Occipital lobe (tissue), 1 donor: ENCODE measurements at regions not wholly inside any gene's neighbourhood (a gene's known extent, or its start where the extent isn't known, plus 50 kb on each side); places are given as distances from the start of the nearest gene placed in this dataset.

Experiments used
- DNase-seq: peaks from one replicate; lab custom pipeline; 2025; lab: John Stamatoyannopoulos, UW

DNA sequence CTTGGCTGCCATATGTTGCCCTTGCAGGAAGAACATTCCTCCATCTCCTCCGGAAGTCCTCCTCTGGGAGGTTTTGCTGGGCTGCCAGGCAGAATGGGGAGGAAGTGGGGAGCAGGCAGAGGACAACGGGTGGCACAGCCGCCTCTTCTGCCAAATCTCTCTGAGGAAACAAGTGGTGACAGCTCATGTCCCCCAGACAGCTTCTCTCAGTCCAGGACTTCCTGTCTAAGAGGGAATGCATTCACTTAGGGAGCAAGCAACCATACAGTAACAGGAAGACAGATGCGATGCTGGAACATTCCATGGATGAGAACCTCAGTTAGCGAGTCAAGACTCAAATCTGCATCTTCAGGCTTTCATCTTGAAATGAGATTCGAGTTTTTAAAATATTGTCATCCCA, 701.0 kb downstream of the SEMA5A start:
- DNase-seq: no peak

DNA sequence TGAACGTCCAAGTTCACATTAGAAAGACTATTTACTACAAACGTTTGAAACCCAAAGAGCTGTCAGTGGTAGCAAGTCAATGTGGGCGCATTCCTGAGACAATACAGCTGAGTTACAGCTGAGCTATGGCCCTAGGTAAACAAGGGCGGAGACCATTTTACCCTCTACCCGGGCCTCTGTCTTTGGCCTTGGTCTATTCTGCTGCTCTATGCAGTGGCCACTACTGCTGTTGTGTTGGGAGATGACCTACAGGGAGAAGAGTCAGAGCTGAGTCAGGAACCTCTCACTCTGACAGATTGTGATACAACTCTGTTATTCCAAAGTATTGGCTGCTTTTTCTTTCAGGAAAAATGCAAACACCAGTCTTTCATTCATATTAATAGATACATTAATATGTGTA, 700.6 kb downstream of the SEMA5A start:
- DNase-seq: no peak

DNA sequence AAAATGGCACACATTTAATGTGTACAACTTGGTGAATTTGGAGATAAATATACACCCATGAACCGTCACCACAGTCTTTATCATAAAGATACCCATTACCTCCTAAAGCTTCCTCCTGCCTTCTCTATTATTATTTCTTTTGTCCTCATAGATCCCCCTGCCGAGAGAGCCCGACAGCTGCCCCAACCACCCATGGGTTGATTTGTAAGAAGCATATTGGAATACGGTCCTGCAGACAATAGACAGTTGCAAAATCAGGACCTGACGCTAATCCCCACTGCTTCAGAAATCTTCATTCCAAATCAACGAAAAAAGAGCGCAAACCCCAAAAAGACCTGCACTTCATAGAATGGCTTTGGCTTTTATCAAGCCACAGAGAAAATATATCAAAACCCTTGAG, 697.5 kb downstream of the SEMA5A start:
- DNase-seq: no peak

DNA sequence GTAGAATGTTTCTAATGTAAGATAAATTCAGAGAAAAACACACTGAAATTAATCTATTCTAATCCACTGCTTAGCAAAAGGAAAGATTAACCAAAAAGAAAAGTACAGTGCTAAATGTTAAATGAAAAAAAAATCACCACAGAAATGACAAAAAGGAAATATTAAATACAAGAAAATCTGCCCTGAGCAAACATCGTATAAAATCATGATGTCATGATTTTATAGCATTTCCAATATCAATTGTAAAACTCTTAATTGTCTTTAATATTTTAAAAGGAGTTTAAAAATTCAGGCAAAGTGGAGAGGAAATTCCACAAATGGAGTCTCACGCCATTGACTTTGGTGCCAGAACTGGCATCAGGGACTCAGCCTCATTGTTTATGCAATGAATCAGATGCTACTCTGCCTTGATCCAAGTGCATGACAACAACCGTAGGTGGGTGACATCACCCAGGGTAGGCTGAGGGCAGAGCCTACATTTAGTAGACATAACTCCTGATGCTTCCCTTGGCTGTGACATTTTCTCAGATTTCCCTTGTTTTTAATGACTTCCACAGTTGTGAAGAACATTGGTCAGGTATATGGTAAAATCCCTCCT, 696.8 kb downstream of the SEMA5A start:
- no peak for DNase-seq

DNA sequence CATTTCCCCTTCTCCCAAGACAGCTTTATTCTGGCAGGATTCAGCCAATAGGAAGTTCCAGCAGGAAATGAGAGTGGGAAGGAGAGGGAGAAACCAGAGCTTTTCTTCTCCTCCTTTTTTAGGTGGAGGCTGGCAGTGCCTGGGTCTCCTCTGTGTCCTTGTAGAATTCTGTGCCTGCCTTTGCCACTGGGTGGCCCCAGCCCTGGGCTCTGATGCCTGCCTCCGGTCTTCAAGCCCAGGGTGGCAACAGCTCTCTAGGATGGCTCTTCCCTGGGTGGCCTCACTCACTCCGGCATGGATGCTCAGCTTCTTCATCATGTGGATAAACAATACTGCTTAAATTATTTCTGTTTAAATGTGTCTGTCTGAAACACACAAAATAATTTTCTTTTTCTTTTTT, 694.8 kb downstream of the SEMA5A start:
- DNase-seq: no peak

DNA sequence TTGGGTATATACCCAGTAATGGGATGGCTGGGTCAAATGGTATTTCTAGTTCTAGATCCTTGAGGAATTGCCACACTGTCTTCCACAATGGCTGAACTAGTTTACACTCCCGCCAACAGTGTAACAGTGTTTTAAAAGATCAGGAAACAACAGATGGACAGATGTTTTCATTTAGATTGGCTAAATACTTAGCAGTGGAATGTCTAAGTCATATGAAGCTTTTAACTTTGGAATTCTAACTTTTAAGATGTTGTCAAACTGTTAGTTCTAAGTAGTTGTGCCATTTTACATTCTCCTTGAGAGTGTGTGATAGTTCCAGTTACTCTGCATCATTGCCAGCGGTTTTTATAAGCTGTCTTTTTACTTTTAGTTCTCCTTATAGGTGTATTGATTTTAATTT, 688.8 kb downstream of the SEMA5A start:
- no peak for DNase-seq

DNA sequence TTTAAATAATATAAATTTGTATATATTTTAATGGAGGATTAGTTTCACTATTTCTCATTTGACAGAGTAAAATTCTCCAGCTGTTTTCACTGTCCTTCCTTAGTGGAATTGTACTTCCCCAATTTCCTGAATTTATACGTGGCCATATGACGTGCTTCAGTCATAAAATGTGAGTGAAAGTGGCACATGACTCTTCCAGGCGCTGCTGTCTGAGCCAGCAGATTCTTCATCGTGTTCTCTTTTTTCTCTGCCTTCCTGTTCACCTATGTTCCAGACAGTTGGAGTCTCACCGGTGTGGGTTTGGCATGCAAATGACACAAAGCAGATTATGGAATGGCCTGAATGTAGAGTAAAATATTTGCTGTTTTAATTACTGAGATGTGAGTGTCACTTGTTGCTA, 684.1 kb downstream of the SEMA5A start:
- DNase-seq: no peak

DNA sequence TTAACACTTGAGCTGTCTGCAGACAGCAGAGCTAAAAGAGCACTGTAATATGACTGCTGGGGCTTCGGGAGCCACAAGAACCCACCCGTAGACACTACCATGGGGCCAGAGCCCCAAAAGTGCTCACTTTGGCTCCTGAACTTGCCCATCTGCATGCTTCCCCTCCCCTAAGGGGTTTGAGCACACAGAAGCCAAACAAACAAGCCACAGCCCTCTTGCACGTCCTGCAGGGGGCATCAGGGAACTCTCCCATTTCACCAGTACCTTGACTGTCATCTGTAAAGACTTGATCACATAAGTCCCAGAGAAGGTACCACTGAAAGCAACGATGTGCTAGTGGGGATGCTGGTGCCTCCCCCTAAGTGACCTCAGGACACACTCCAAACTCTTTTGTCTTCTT, 681.8 kb downstream of the SEMA5A start:
- no peak for DNase-seq

DNA sequence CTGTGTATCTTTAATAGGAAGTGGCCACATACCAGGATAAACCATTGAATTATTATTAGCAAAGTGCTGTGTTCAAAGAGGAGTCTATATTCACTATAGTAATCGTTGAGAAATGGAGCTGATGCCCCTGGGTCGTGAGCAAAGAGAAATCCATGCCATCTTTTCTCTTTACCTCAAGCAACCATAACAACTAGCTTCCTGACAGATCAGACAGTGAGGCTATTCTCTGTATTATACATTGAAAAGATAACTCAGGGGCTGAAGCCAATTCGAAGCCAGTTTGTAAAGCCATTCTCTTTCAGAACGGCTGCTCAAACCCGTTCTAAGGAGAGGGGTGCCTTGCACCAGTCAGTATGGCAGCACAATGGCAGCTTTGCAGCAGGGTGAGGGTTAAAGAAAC, 680.6 kb downstream of the SEMA5A start:
- no peak for DNase-seq

DNA sequence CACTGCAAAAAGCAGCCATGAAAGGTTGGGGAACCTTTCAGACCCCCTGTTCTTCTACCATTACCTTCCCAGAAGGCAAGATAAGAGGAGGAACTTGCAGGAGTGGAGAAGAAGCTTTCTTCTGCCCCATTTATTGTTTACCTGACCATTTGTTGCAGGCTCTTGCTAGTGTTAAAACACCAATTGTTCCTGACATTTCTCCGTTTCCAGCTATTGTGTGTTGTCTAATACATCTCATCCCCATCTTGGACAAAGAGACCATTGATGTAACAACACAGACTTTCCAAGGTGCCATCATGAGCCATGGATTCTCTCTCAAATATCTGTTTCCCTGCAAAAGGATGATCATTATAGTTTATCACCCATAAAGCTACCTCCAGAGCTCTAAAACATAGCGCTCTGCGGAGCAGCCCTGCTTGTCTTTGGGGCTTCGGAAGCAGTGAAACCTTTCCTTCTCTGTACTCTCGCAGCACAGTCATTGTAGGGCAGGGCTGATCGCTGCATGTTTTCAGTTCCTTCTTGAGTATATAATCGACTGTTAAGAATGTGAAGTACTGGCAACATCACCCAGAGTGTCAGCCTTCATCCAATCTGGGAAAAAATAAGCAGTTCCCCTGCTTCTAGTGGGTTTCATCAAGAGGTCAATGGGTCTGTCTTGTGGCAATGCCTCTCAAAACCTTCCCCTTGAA, 680.0 kb downstream of the SEMA5A start:
- no peak for DNase-seq

DNA sequence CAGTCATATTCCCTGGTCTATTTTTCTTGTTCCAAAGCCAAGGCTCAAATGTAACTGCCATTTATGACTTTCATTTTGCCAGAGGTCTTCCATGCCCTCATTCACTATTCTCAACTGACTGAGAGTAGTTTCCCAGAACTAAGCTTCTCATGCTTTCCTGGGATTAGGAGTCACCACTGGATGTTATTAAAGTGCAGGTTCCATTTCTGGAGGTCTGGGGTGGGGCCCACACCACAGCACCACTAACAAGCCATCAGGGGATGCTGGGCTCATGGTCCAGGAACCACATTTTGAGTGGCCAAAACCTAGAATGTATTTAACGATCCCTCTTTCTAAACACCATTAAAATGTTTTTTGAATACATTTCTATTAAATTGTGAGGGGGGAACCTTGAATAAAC, 677.6 kb downstream of the SEMA5A start:
- no peak for DNase-seq

DNA sequence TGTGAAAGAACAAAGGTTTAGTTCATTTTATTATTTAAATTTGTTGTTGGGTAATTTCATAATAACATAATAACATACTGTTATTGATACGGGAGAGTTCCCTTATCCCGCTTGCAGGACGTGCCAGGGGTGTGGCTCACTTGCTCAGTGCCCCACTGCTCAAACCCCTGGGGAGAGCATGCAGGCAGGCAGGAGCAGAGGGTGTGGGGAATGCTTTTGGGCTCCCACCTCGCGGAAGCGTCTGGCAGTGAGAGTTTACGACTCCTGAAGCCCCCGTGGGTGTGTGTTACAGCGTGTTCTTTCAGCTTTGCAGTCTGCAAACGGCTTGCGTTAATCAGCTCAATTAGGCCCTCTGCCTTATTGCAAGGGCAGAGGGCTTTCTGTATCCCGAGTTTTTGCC, 675.9 kb downstream of the SEMA5A start:
- no peak for DNase-seq

DNA sequence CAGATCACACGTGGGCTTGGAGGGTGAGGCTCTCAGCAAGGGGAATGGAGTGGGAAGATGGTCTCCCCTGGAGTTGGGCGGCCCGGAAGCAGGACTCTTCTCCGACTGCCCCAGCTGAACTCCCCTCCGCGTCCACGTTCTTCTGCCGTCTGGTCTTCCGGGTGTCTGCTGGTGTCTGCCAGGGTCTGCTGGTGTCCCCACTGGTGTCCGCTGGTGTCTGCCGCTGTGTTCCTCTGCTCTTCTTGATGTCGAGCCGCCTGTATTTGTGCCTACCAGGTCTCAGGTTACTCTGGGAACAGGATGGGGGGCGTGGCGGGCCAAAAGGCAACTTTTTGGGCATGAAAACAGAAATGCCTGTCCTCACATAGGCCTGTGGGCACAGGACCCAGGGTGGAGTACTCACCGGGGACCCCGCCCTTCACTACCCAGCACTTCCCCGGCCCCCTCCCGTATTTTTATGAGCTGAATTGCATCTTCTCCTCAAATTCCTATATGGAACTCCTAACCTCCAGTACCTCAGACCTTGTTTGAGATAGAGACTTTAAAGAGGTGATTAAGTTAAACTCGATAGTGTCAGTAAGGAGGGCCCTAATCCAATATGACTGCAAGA, 675.4 kb downstream of the SEMA5A start:
- DNase-seq: no peak

DNA sequence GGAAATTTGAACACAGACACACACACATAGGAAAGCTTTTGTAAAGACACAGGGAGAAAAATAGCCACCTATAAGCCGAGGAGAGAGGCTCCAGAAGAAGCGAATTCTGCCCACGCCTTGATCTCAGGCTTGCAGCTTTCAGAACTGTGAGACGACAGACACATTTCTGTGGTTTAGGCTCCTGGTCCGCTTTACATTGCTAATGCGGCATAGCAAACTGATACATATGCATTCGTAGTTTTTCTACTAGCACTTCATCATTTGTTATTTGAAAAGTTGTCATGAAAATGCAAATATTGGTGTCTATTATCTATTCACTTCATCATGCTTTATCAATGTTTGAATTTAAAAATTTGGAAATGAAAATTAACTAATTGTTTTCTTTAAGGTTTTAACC, 674.9 kb downstream of the SEMA5A start:
- DNase-seq: no peak

DNA sequence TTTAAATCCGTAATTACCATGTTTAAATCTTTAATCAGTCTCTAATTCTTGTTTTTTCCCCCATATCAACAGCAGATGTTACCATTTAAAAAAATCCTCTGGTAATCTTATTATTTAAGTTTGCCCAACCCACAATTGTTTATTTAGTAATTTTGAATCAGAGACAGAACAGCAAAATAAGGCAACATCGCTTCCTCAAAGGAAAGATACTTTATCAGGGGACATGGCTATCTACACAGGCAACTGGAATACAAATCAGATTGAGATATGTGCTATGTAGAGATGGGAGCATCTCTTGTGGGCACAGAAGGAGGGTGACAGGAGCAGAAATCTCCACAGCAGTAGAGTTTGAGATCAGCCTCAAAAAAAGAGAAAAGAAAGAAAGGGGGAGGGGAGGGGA, 674.4 kb downstream of the SEMA5A start:
- DNase-seq: no peak

DNA sequence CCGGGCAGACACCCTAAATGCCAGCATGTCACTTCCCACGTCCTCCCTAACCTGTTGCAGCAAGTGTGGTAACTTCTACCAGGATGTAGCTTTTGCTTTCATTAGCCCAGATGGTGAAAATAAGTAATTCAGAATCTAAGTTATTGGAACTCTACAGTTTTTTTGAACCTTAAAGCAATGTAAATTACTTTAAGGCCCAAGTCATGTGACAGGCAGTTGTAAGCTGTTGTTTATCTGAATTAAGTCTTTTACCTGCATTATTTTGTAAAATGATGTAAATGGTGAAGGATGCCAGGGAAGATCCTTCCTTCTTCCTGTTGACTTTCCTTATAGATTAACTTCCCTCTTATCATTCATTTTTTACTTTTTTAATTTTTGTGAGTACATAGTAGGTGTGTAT, 670.2 kb downstream of the SEMA5A start:
- no peak for DNase-seq

DNA sequence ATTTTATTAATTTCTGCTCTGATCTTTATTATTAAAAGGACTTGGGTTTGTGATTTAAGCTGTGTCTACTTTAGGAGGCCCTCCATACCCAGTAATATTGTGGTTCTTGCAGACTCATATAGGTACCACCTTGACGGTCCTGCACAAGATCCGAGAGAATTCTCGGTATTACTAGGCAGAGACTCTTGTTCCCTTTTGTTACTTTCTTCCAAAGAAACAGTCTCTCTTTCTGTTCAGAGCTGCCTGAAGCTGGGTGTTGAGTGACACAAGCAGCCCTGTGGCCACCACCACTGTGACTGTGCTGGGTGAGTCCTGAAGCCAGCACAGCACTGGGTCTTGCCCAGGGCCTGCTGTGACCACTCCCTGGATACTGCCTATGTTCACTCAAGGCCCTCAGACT, 666.6 kb downstream of the SEMA5A start:
- DNase-seq: no peak

DNA sequence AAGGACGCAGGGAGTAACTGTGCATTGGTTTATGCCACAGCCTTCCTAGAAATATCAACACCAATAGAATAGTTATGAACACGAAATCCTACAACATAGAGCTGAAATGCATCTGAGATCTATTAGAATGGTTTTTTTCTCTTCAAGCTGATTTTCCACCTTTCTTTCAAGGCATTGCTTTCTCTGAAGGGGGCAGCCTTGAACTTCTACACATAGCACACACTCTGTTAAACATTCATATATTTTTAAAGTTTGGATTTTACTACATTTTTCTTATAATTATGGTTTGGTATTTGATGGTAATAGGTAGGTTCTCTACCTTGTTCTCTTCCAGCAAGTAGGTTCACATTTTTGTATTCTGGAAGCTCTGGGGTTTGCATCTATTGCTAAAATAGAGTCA, 661.8 kb downstream of the SEMA5A start:
- no peak for DNase-seq

DNA sequence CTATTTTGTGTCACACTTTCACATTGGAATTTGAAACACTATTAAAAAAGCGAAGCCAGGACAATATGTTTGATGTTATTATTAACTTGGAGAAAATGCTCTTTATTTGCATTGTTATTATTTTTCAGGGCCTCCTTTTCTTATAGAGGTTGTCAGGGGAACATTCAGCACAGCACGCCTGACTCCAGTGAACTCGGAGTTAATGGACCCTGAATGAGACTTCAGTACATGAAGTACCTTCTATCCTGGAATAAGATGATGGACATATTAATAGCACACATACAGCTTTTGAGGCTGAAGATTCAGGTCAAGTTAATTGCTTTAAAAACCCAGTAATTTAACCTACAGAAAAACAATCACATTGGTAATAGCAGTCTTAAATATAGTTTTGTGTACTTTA, 652.9 kb downstream of the SEMA5A start:
- DNase-seq: no peak

DNA sequence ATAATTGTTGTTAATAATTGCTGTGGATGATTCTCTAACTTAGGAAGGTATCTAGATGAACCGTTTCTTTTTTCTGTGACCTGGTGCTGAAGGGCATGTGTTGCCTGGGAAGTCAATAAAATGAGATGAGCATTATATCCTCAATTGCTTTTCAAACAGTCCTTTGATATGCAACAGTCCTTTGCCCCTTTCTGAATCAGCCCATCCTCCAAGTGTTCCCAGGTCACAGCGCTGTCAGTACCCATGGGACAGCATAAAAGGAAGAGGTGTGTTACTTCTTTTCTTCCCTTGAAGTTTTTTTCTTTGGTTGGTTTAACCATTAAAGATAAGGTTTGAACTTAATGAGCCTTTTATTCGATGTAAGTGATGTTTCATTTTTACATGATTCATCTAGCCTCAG, 651.8 kb downstream of the SEMA5A start:
- DNase-seq: no peak

DNA sequence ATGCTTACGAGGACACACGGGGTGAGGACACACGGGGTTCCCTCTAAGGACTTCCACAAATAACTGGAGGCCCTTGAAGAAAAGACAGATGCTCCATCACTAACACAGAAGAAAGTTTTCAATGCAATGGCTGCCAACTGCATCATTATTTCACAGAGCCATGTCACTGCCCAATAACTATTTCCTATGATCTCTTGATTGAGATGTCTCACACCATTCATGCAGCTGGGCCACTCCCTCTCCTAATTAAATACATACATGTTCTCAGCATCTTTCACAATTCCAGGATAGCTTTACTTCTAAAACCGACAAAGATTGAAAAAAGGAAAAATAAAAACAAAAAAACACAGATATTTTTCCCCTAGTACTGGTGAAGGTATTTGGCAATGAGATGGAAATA, 650.8 kb downstream of the SEMA5A start:
- no peak for DNase-seq

DNA sequence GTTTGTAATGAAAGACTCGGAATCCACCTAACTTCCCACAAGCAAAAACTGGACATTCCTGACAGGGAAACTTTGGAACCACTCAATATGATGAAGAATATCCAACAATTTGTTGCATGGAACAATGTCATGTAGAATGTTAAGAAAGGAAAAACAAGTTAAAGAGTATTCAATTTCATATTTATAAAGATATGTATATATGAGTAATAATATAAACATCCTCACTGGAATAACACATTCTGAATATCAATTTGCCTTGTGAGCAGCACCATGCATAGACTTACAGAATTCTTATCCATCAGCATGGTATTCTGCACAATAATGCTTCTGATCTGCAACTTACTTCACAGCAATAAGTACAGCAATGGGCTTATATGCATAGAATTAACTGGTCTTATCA, 650.3 kb downstream of the SEMA5A start:
- no peak for DNase-seq

DNA sequence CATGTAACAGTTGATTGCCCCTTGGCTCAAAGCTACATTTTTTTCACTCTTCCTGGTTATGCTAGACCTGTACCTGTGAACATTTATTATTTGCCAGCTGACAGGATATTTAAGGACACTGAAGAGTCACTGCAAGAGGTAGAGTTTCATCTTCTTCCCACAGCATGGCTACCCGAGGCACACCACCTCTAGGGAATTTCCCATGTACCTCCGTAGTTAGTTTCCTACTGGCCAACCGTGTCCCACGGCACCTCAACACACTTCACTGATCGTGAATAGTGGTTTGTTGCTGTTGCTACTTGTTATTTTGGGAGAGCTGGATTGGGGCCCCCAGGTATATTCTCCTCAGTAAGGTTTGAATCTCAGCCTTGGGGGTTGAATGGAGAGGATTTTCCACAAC, 648.6 kb downstream of the SEMA5A start:
- DNase-seq: no peak
